Endometrium (tissue), 2 donors: ENCODE measurements at regions not wholly inside any gene's neighbourhood (a gene's known extent, or its start where the extent isn't known, plus 50 kb on each side); places are given as distances from the start of the nearest gene placed in this dataset.
"Not testable (repeated sequence)": the region's sequence is repeated elsewhere in the genome, so short reads cannot be mapped to it uniquely, and the experiment has no call there.

ENCODE experiments used
- FAIRE-seq: peaks from 2 replicates; lab custom pipeline; 2012; peaks lifted over from hg19 to GRCh38; lab: Jason Lieb, UNC
- donor health status: control.
- donor health status: control.

DNA sequence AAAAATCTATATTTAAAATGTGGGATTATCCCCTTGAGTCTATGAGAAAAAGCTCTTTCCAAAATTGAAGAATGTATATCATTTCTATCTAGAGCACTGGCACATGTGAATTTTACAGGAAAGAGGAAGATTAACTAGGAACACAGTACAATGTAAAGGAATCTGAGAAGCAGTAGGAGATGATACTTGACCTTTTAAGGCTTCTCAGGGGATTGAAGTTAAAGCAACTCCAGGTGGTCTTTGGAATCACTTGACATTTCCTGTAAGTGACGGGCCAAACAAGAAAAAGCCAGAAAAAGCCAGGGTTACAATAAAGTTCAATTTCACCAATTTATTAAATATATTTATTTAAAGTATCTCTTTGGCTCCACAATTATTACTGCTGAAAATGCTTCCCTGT, 1373.9 kb downstream of the OLFM4 start:
- FAIRE-seq: no peak

DNA sequence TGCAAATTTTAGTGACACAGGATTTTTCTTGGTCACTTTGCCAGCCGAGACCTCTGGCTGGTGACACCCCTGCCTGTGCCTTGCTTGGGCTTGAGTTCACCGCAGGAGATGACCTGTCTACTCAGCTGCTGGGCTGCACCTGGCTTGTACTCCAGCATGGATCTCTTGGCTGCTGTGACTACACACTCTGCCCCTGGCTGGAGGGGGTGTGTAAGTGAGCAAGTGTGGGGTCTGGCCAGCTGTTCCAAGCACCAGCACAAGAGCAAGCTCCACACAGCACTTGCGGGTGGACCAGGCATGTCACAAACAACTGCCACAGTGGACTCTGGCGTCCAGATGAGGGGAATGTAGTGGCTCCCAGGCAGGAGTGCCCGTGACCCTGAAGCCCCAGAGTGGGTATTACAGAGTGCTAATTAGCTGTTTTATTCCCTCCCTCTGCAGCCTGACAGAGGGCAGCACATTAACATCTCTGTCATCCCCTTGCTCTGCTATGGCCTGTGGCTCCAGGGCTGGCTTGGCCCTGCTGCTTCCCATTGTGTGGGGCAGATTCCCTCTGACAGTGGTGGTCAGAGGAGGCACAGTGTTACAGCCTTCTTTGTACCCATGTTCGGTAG, 1387.2 kb downstream of the OLFM4 start:
- no peak for FAIRE-seq

DNA sequence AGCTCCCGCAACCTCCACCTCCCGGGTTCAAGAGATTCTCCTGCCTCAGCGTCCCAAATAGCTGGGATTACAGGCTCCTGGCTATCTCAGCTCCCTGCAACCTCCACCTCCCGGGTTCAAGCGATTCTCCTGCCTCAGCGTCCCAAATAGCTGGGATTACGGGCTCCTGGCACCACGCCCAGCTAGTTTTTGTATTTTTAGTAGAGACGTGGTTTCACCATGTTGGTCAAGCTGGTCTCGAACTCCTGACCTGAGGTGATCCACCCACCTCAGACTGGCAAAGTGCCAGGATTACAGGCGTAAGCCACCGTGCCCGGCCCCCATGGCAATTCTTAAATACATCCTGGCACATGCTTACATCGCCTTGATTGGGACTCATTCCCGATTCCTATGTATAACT, 1394.3 kb downstream of the OLFM4 start:
- not testable (repeated sequence) for FAIRE-seq

DNA sequence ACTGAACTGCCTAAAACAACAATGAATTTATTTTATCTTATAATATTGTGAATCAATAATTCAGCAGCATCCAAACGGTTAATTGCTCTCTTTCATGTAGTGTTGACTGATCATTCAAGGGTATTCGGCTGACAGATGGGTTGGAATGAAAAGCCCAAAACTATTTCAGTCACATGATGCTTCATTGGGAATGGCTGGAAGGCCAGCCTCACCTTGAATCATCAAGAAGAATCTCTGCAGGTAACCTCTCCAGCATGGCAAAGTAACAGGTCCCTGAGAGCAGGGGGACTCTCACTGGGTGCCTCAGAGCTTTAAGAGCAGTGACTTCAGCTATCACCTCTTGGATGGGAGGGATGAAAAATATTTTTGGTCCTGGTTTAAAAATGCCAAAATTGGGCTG, 1395.7 kb downstream of the OLFM4 start:
- no peak for FAIRE-seq

DNA sequence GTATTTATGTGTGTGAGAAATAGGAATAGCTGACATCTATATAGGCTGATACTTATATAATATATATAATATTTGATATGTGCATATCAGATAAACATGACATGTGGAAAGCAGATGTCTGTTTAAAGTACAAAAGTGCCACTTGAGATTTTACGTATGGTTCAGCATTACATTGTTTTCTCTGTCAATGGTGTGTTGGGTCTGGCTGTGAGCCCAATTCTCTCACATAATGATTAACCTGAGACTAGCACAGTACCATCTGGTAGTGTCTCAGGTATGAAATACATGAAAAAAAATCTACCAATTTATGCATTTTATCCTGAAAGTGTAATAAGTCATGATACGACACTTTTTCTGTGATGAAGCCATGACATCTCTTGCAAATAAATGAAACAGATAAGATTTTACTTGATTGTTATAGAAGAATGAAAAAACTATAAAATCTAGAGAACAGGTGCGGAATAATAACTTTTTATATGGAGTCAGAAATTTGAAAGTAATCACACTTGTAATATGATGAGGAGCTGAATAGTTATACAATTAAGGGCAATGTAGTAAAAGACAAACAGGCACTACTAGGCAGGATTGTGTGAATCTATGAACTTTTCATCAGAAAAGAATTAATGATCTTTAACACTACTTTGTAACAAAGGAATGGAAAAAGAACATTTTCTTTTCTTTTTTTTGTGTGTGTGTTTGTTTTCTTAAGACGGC, 1405.0 kb downstream of the OLFM4 start:
- FAIRE-seq: no peak

DNA sequence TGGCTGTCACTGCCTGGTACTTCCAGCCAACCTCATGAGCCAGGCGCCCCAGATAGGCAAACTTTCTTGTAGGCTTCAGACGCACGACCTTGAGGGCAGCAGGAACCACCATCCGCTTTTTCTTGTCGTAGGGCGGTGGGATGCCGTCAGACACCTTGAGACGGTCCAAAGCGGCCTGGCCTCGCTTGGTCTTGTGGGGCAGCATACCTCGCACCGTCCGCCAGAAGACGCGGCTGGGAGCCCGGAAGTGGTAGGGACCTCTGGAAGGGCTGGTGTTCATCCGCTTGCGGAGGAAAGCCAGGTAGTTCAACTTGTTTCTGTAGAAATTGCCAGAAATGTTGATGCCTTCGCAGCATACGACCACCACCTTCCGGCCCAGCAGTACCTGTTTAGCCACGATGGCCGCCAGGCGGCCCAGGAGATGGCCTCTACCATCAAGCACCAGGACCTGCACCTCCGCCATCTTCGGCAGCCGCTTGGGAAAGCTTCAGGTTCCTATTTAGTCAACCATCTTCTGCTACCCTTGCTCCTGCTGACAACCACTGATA, 1412.3 kb downstream of the OLFM4 start:
- FAIRE-seq: not testable (repeated sequence)

DNA sequence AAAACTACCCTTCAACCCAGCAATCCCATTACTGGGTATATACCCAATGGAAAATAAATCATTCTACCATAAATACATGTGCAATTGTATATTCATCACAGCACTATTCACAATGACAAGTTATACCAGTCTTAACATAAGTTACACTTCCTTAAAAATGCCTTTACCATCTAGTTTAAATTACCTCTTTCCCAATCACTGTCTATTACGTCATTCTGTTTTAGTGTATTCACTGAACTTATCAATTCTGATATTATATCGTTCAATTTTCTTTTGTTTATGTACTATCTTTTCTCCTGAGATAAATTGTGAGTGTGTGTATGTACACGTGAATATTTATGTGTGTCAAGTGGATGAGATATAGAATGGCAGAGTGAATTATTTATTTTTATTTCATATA, 1416.8 kb downstream of the OLFM4 start:
- FAIRE-seq: no peak

DNA sequence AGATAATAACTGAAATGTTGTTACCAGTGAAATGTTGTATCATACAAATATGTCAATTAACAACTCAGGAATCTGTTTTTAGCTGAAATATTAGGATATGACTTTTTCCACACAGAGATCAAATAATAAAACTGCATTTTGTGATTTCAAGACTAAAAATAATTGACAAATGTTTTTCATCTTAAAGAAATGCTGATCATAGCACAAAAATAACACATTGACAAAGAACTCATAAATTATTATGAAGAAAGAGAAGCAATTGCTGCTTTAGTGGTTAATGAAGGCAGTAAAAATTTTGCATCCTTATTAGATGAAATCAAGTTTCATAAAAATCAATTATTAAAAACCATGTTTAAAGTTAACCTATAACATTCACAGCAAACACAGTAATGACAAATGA, 1417.3 kb downstream of the OLFM4 start:
- no peak for FAIRE-seq

DNA sequence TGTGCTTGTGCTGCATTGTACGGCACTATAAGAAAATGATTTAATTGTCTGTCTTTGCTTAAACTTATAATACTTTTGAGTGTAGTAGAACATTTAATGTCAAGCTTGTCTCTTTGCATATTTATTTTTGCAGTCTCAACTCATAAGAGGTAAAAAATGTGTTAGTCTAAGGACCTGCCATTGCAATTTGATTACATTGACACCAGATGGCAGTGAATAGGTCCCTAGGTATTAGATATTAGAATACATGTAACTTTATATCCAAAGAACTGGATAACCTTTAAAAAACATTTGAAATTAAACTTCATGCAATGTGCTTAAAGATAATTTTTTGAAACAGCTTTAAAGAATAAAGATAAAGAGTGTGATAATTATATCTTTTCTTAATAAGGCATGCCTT, 1421.3 kb downstream of the OLFM4 start:
- FAIRE-seq: peak; percentile 37

DNA sequence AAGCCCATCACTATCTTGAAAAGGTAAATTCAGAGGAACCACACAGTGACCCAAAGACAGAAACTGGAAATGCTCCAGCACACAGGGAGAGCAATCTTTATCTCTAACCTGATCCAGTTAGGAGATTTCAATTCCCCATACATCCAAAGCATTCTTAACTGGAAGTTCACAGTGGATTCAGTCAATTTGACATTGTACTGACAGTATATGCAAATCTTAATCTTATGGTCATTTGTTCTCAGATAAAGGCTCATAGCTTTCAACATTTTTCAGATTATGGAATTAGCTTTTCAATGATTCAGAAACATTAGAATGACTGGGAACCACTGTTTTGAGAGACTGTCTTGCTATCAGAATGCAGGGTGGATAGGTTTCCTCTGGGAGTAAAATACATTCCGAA, 1455.6 kb downstream of the OLFM4 start:
- FAIRE-seq: no peak

DNA sequence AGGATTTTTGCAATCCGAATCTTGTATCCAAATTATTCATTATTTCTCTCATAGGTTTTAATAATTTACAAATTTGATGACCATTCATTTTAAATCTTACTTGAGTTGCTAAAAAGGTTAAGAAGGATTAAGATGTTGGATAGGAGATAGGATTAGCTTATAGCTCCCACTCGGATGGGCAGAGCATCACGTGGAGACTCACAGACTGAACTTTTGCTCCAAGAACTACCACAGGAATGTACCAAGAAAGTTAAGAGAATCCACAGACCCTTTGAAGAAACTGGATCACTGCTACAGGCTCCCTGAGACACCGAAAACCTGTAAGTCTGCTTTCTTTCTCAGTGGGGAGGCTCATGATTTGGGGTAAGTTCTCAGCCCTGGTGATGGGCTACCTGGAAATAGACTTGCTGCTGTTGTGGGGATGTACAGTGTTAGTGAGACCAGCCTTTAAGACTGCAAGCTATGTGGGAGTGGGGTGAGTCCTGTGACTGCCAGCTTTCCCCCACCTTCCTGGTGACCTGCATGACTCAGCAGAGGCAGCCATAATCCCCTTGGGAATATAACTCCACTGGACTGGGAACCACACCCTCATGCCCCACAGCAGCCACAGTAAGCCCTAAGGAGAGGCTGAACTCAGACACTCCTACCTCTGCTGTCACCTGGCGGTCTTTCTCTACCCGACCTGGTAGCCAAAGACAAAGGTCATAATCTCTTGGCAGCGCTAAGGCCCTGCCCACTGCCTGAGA, 1458.0 kb downstream of the OLFM4 start:
- no peak for FAIRE-seq

DNA sequence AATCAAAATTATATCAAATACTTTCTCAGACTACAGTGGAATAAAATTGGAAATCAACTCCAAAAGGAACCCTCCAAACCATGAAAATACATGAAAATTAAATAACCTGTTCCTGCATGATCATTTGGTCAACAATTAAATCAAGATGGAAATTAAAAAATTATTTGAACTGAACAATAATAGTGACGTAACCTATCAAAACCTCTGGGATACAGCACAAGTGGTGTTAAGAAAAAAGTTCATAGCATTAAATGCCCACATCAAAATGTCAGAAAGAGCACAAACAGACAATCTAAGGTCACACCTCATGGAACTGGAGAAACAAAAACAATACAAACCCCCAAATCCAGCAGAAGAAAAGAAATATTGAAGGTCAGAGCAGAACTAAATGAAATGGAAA, 1460.7 kb downstream of the OLFM4 start:
- FAIRE-seq: no peak

DNA sequence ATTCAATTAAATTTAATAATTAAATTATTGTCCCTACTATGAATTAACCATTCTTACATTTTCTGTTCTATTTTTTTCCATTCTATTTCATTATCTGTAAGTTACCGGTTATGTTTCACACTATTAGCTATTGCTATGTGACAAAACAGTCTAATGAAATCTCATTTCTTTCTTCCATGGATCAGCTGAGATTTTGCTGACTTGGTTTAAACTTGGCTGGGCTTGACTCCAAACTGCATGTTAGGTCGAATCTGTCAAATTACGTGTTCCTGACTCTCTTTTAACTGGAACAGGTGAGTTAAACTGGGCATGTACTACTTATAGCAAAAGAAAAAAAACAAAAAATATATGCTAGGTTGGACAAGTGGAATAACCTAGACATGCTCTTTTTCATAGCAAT, 1464.4 kb downstream of the OLFM4 start:
- FAIRE-seq: no peak

DNA sequence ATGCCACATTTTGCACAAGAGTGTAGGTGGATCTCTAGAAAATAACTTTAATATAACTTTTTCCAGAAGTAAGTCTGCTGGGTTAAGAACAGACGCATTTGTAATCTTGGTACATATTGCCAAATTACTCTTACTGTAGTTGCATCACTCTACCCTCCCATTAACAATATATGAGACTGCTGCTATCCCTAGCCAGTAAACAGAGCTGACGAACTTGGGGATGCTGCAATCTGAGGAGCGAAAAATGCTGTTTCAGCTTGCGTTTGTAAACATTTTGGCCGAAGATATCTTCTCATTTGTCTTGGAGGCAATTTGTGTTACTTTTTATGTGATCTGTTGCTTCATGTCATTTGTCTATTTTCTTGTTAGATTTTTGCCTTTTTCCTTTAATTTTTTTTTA, 1482.8 kb downstream of the OLFM4 start:
- no peak for FAIRE-seq

DNA sequence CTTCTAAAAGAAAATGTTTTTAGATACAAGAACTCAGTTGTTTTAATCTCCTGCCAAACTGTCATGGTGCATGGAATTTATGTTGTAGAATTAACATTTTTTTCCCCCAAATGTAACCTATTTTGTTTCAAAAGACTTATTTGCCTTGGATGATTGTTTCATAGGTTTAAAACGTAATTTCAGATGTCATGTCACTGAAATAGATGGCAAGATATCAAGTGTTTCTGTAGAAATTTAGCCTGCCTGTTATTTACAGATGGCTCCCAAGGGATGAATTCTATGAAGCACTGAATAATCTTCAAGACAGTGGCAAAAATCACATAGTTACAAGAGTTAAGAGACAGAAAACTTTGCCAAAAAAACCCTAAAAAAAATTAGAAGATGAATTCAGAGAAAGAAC, 1484.6 kb downstream of the OLFM4 start:
- no peak for FAIRE-seq

DNA sequence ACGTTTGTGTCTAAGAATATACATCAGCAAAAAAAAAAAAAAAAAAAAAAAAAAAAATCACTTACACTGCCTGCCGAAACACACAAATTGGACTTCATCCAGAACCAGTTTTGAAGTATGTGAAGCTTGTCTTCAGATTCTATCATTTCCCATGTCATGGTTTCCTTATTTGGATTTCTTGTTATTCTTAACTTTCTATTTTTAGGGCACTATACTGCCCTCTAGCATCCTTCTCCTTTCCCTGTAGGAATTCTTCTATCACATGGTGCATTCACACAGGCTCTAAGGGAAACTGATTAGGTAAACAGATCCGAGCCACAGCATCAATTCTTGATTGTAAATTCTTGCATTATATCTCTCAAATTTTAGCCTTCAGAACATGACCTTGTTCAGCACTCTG, 1507.5 kb downstream of the OLFM4 start:
- FAIRE-seq: no peak

DNA sequence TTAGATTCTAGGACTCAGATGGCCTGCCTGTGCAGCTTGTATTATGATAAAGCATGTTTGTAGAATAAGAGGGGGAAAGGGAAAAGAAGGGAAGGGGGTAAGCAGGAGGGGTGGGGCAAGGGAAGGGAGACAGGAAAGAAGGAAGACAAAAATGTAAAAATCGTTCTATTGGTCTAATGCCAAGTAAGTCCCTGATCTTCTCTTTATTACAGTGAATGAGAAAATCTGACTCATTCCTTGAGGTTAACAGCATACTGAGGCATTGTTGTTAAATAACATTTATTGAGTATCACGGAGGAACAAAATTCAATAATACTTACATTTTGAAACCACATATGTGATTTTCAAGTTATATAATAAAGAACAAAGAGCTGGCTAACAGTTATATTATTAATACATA, 1534.7 kb downstream of the OLFM4 start:
- FAIRE-seq: no peak

DNA sequence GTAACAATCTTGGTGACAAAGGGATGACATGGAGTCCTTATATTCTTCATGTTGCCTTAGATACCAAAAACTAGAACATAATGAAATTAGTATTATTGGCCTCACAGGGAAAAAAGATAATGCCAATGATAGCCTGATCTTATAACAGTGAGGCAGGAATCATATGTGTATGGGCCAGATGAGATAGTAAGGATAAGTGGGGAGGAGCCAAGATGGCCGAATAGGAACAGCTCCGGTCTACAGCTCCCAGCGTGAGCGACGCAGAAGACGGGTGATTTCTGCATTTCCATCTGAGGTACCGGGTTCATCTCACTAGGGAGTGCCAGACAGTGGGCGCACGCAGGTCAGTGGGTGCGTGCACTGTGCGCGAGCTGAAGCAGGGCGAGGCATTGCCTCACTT, 1543.4 kb downstream of the OLFM4 start:
- not testable (repeated sequence) for FAIRE-seq

DNA sequence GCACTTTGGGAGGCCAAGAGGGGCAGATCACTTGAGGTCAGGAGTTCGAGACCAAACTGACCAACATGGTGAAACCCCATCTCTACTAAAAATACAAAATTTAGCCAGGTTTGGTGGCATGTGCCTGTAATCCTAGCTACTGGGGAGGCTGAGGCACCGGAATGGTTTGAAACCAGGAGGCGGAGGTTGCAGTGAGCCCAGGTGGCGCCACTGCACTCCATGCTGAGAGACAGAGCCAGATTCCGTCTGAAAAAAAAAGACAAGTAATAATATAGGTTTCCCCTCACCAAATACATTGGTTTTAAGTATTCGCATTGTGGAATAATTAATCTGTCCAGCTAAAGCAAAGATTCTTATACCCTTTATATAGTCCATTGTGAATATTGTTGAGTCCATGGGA, 1544.6 kb downstream of the OLFM4 start:
- no peak for FAIRE-seq

DNA sequence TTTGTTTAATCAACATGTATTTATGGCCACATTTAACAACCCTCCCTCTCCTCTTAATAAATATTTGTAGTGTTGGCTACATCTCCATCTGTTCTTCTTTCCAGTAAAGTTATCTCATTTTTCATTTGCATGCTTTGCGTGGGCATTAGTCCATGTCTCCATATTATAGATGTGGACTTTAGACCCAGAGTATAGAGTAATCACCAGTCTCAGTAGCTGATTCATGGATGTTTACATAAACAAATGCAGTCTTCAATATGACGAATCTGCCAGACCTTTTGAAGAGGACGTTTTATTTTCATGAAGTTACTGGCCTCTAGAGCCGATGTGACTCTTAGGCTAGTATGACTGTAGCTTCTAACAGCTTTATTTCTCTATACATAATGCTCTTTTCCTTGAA, 1546.2 kb downstream of the OLFM4 start:
- FAIRE-seq: no peak

DNA sequence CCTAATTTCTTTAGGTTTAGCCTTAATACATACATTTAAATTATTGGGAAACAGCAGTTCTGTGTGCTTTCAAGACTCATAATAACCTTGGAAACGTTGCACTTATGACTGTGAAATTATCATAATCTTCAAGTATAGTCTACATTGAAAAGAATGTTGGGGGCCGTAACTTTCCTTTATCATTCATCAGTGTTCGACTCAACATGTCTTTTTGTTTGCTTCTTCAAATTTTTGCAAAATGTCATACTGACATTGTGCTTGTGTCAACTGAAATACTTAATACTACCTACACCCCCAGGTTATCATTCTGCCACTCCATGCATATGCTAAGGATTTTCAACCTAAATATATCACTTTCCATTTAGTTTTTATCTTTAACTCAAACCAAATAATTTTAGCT, 1562.9 kb downstream of the OLFM4 start:
- FAIRE-seq: no peak

DNA sequence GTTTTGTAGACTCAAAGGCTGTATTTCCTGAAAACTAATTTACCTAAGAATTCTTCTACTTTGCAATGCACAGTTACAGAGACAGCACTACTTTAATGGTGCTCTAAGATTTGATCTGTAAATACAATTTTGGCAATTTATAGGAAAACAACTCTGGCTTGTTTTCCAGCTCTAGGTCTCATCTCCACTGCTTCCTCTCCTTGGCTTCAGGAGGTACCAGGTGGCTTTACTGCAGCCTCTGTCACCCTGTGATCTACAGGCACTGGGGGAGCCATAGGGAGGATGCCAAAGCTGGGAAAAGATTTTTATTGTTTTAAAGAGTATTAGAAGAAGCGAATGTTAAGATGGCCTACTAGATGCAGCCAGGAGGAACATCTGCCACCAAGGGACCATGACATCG, 1563.6 kb downstream of the OLFM4 start:
- no peak for FAIRE-seq

DNA sequence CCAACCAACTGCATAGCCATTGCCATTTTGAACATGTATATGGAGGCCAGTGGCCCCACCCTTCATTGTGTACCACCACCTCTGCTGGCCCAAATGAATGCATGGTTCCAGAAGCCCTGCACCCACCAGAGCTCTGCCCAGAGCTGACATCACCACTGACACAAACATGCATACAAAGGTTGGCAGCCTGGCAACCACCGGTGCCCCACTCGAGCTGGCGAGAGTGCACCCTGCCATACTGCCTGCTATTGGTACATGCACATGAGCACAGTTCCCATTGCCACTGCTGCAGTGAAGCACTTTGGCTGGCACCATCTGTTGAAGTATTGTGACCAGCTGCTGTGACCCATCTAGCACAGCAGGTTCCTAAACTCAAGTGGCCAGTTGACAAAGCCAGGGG, 1564.9 kb downstream of the OLFM4 start:
- no peak for FAIRE-seq
